H1 (cell line): ENCODE measurements at regions not wholly inside any gene's neighbourhood (a gene's known extent, or its start where the extent isn't known, plus 50 kb on each side); places are given as distances from the start of the nearest gene placed in this dataset.

Experiments used
- NRF1 ChIP-seq: IDR thresholded peaks from 2 replicates; pipeline ENCODE4 v1.6.1; 2011; ENCODE audit warnings: mild to moderate bottlenecking, low read depth, low read length, improper control_type of control experiment
- RNF2 ChIP-seq: fragments of 200-900, 300-1000 bp; sonication (generic); IDR thresholded peaks from 2 replicates; pipeline ENCODE4 v1.7.1; 2016; ENCODE audit warnings: borderline replicate concordance, low read depth, mild to moderate bottlenecking, antibody characterized with exemption, low read length; ENCODE audit not compliant: poor library complexity, severe bottlenecking; ENCODE audit errors: missing control alignments
- TAF7 ChIP-seq: optimal IDR thresholded peaks from 2 replicates; pipeline ENCODE3; 2011; ENCODE audit warnings: low read depth, mild to moderate bottlenecking, inconsistent platforms, low read length, moderate library complexity, borderline replicate concordance
- TF ChIP-seq, protein P1 (sequence below), 3 experiments: IDR thresholded peaks; 1 replicate in 2 of 3; 2 replicates in 1 of 3; pipeline versions ENCODE4 v1.5.1 to v1.6.1; 2011; ENCODE audit warnings: low read length in 3 of 3, mild to moderate bottlenecking in 3 of 3, inconsistent platforms in 2 of 3, low read depth in 1 of 3, moderate library complexity in 1 of 3; ENCODE audit not compliant: insufficient read depth in 1 of 3; ENCODE audit errors: control extremely low read depth in 1 of 3

DNA sequence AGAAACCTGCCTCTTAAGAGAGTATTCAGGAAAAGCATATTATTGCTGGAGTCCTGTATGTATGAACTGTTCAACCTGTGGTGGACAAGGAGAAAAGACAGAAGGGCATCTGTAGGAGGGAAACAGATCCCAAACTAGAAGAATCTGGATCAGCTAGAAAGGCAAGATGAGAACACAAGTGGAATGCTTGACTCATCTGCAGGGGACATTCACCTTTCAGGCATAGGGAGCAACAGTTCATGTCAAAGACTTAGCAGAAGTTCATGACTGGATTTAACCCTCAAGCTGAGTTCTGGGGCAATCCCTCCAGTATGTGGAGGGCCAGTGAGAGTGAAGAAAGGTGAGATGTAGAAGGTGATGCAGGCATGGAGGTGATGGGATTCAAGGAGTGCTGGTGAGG lies 135.9 kb upstream of the DYNLRB2 start (continued):
- TF ChIP-seq, protein P1, sequence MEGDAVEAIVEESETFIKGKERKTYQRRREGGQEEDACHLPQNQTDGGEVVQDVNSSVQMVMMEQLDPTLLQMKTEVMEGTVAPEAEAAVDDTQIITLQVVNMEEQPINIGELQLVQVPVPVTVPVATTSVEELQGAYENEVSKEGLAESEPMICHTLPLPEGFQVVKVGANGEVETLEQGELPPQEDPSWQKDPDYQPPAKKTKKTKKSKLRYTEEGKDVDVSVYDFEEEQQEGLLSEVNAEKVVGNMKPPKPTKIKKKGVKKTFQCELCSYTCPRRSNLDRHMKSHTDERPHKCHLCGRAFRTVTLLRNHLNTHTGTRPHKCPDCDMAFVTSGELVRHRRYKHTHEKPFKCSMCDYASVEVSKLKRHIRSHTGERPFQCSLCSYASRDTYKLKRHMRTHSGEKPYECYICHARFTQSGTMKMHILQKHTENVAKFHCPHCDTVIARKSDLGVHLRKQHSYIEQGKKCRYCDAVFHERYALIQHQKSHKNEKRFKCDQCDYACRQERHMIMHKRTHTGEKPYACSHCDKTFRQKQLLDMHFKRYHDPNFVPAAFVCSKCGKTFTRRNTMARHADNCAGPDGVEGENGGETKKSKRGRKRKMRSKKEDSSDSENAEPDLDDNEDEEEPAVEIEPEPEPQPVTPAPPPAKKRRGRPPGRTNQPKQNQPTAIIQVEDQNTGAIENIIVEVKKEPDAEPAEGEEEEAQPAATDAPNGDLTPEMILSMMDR (IDR thresholded peaks at IDR 0.05; ENCODE audit: control extremely low read depth in 1 of 3, insufficient read depth in 1 of 3, low read depth in 1 of 3, low read length in 3 of 3), result no peak
- TF ChIP-seq NRF1 (no peak), RNF2 (no peak), TAF7 (no peak)
